Gastroesophageal sphincter (tissue), 3 donors: ENCODE measurements at regions not wholly inside any gene's neighbourhood (a gene's known extent, or its start where the extent isn't known, plus 50 kb on each side); places are given as distances from the start of the nearest gene placed in this dataset.

Source experiments
- POLR2A ChIP-seq, 2 donors: fragments of 450-650 bp; IDR thresholded peaks; one replicate each; pipeline ENCODE4 v1.6.1; 2017; ENCODE audit warnings: antibody characterized with exemption in 2 of 2, mild to moderate bottlenecking in 2 of 2, moderate library complexity in 1 of 2
- POLR2AphosphoS5 ChIP-seq: sonication (generic); formaldehyde crosslinking; IDR thresholded peaks from one replicate; pipeline ENCODE4 v1.6.1; 2017; ENCODE audit warnings: antibody characterized with exemption
- TF ChIP-seq, protein P1 (sequence below), 4 experiments: fragments of 200-600 bp in 2 of 4; fragments of 450-650 bp in 2 of 4; sonication (generic) in 1 of 4; IDR thresholded peaks; one replicate each; pipeline ENCODE4 v1.5.1; 2017 to 2019; ENCODE audit warnings: antibody characterized with exemption in 4 of 4, mild to moderate bottlenecking in 2 of 4, moderate library complexity in 2 of 4

DNA sequence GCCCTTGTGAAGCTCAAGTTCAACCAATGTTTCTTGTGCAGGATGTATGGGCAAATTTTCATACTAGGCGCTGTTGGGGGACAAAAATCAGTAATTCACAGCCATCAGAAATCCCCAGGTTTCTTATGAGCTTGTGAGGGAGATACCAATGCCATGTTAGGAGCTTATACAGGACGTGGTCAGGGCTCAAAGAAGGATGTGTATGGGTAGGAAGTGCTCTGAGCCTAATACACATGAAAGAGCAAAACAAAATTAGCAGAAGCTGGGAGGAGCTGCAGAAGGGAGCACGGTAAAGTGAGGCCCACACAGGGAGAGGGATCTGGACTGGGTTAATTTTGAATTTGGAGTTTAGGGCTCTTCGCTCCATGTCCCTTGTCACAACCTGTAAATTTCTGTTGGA lies 114.6 kb upstream of the MAP3K1 start:
- TF ChIP-seq POLR2AphosphoS5 (no peak), POLR2A (IDR thresholded peaks at IDR 0.05) (no peak)
- TF ChIP-seq, protein P1, sequence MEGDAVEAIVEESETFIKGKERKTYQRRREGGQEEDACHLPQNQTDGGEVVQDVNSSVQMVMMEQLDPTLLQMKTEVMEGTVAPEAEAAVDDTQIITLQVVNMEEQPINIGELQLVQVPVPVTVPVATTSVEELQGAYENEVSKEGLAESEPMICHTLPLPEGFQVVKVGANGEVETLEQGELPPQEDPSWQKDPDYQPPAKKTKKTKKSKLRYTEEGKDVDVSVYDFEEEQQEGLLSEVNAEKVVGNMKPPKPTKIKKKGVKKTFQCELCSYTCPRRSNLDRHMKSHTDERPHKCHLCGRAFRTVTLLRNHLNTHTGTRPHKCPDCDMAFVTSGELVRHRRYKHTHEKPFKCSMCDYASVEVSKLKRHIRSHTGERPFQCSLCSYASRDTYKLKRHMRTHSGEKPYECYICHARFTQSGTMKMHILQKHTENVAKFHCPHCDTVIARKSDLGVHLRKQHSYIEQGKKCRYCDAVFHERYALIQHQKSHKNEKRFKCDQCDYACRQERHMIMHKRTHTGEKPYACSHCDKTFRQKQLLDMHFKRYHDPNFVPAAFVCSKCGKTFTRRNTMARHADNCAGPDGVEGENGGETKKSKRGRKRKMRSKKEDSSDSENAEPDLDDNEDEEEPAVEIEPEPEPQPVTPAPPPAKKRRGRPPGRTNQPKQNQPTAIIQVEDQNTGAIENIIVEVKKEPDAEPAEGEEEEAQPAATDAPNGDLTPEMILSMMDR (IDR thresholded peaks at IDR 0.05): no peak
